ENCODE measurements at regions not wholly inside any gene's neighbourhood (a gene's known extent, or its start where the extent isn't known, plus 50 kb on each side); places are given as distances from the start of the nearest gene placed in this dataset.

- TF ChIP-seq CTCF (IDR thresholded peaks at IDR 0.05; ENCODE audit: insufficient read depth, low read depth, low read length) (no peak), EZH2 (IDR thresholded peaks at IDR 0.05; ENCODE audit: insufficient read depth, low read length) (no peak)
Observed at GRCh38 chr6:163721435-163721834, 306.9 kb downstream of the QKI start.
